DOHH2 (cell line): ENCODE measurements at regions not wholly inside any gene's neighbourhood (a gene's known extent, or its start where the extent isn't known, plus 50 kb on each side); places are given as distances from the start of the nearest gene placed in this dataset.

Source experiments
- EZH2phosphoT487 ChIP-seq: fragments of 200-600 bp; sonication (generic); IDR thresholded peaks from 2 replicates; pipeline ENCODE4 v1.6.1; 2017; ENCODE audit warnings: borderline replicate concordance, mild to moderate bottlenecking, antibody characterized with exemption, low read length, moderate library complexity, mixed read lengths
- TF ChIP-seq, protein P1 (sequence below): fragments of 200-600 bp; sonication (generic); IDR thresholded peaks from one replicate; pipeline ENCODE4 v1.5.1; 2014; ENCODE audit warnings: antibody characterized with exemption, mild to moderate bottlenecking, low read depth, low read length; ENCODE audit not compliant: poor library complexity, severe bottlenecking

DNA sequence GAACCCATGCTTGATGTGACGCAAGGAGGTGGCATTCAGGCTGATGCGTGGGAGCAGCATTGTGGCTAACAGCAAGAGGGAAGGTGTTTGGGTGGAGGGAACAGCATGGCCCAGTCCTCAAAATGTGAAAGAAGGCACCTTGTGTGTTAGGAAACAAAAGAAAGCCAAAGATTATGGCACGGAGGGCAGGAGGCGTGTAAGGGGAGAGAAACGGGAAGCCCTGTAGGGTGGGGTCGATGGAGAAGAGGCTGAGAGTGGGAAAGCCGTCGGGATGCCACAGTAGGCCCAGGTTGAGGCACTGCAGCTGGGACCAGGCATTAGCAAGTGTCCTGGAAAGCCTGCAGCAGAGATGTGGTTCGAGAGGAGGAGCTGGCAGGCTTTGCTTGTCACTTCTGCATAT is 241.1 kb downstream of the GADD45G start:
- TF ChIP-seq, protein P1, sequence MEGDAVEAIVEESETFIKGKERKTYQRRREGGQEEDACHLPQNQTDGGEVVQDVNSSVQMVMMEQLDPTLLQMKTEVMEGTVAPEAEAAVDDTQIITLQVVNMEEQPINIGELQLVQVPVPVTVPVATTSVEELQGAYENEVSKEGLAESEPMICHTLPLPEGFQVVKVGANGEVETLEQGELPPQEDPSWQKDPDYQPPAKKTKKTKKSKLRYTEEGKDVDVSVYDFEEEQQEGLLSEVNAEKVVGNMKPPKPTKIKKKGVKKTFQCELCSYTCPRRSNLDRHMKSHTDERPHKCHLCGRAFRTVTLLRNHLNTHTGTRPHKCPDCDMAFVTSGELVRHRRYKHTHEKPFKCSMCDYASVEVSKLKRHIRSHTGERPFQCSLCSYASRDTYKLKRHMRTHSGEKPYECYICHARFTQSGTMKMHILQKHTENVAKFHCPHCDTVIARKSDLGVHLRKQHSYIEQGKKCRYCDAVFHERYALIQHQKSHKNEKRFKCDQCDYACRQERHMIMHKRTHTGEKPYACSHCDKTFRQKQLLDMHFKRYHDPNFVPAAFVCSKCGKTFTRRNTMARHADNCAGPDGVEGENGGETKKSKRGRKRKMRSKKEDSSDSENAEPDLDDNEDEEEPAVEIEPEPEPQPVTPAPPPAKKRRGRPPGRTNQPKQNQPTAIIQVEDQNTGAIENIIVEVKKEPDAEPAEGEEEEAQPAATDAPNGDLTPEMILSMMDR, result no peak
- no peak for TF ChIP-seq EZH2phosphoT487
